ENCODE measurements at regions not wholly inside any gene's neighbourhood (a gene's known extent, or its start where the extent isn't known, plus 50 kb on each side); places are given as distances from the start of the nearest gene placed in this dataset.

DNA sequence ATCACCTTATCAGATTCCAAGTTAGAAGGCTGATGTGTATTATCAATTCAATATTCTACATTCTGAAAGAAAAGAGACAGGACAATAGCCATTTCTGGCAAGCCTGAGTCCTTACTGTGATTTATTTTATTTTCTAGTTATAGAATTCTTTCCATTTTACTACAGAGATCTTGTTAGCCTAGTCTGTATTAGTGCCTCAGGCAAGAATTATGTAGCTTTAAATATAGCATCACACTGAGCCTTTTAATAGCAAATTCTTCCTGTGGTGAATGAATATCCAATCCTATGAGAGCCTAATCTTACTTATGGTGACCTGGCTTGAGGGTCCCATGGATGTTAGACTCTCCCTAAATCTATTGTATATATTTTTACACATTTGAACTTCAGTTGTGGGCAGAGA, 732.8 kb upstream of the CITED2 start:
- DNase-seq = no peak

DNA sequence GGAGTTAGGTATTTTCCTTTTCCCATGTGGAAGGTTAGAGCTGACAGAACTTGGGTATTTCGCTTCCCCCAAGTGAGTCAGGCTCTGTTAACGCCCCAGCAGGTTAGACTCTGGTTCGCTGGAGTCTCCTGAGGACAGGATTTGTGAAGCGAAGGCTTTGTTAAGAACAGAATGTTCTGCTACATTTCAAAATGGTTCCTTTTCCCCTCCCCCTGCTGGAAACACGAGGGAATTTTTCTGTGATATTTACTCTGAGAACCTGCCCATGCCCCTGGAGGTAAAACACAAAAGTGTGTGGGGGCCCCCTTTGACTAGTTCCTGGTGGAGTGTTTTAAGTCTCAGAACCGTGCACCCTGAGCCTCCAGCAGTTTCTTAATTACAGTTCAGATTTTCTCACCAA, 731.4 kb upstream of the CITED2 start:
- no peak for DNase-seq

DNA sequence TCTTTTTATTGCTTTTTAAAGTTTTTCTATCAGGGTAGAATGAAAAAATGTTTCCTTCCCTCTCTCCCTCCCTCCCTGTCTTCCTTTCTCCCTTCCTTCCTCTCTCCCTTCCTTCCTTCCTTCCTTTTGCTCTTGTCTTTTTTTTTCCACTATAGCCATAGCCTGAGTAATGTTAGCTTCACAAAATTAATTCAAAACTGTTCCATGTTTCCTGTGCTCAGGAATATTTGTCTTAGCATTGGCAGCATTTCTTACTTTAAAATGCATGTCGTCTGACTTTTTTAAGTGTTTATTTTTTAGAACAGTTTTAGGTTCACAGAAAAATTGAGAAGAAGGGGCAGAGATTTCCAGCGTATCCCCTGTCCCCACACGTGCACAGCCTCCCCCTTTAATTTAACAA, 730.8 kb upstream of the CITED2 start:
- no peak for DNase-seq

DNA sequence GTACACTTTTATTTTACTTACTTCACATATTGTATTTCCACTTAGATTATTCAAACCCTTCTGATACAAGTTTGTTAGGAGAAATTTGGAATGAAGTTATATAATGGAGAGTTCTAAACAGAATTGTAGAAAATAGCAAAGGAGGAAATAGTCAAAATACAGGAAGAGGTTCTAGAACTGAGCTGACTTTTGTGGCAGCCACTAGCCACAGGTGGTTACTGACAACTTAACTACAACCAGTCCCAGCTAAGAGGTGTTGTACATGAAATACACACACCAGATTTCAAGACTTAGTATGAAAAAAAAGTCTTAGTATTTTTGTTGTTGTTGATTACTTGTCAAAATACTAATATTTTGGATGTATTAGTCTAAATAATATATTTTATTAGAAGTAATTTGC, 727.4 kb upstream of the CITED2 start:
- DNase-seq = no peak

DNA sequence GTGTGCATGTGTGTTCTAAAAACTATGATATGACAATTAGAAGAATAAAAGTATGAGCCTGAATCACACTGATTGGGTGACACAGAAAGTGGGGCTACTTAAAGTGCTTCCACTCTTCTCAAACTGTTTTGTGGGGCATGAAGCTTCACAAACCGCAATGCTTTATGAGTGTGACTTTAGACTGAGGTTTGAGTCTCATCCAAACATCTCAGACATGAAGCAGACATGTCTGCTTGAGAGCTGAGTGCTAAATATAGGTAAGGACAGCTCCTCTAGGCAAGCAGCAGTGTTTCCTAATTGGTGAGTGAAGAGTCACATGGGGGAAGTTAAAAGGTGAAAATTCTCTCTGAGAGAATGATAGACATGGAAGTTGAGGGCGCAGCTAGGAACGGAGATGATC, 726.9 kb upstream of the CITED2 start:
- DNase-seq = no peak

DNA sequence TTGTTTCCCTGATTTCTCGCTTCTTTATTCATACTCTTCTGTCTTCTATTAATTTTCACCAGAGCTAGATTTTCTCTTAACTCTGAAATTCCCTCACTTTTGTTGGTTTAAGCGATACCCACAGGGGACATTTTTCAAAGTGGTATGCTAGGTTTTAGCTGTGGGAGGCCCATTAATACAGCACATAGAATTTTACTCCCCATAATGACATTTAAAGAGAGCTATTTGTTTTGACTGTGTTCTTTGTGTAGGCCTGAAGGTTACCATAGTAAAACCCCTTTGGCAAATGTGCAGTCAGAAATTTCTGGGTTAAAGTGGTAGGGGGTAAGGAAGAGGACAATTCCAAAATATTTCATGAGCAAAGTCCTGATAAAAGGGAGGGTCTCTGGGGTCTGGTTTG, 721.1 kb upstream of the CITED2 start:
- DNase-seq = no peak

DNA sequence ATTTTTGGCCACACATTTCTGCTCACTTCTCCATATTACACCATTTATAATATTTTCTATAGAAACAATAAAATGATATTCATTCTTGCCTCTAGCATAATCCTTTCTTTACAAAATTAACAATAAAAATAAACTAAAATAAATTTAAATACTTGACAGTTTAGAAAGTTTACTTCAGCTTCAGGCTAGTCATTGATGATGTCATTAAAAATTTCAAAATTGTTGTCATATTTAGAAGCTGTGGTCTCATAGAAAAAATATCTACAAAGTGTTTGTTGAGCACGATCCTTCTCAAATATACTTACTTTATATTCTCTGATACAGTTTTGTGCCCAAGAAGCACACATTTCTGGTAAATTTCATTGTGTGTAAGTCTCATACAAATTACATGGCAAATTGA, 717.4 kb upstream of the CITED2 start:
- no peak for DNase-seq

DNA sequence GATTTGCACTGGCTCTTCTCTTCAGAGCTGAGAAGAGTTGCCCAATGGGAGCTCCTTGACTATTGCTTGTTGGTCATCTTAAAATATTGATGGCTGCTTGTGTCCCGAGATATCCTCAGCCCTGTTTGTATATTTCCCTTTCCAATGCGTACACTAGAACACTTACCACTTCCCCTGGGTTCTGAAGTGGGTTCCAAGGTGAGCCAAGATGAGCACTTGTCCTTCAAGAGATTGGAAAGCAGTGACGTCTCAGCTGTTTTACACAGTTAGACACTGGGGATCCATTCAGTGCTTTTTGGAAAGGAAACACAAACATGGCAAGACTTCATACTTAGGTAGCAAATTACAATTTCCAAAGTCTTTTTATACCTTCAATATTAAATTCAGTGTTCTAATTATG, 716.4 kb upstream of the CITED2 start:
- DNase-seq = no peak

DNA sequence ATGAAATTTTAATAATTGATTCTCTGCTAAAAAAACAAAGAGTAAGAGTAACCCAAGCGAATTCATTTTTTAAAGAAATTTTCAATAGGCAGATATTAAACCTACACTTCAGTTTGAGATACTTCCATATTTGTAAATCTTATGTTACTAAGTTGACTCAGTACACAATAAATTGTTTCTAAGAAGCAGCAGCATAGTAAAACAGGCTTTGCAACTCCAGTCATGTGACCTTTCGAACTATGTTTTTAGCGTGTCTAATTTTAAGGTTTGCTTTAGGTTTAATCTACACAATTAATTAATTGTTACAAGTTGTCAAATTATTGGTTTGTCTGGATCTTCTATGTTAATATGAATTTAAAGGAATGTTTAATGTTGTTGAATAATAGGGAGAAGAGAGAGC, 708.9 kb upstream of the CITED2 start:
- no peak for DNase-seq

DNA sequence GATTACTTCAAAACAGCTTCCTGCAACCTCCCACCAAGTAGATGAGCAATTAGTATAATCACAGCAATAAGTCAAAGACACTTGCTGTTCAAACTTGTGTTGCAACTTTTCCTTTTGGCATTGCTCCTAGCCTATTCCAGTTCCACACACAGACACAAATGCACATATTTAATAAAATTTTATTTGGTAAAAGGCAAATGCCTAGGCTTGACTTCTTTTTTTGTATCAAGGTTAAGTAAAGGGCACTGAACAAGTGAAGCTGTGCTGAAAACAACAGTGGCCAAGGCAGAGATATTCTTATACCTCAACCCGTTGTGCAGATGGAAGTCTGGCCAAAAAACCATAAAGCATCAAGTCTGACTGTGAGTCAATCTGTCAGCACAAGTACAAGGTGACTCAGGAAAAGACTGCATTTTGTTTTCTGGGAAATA, 708.4 kb upstream of the CITED2 start:
- no peak for DNase-seq

DNA sequence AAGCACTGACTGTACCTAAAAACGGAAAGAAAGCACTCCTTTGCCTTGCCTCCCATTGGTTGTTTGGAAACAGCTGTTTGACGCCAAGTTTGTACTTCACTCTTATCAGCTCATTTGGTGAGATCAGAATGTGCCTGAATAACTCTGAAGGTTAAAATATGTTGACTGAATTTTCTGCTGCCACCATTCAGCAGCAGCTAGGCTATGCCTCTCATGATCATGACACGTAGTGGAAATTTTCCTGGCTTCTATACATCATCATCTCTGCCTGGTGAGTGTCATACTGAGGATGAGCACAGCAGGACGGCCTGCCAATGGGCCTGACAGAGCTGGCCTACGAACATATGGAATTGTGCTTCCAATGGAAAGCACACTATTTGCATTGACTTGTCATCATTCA, 704.9 kb upstream of the CITED2 start:
- DNase-seq = no peak

DNA sequence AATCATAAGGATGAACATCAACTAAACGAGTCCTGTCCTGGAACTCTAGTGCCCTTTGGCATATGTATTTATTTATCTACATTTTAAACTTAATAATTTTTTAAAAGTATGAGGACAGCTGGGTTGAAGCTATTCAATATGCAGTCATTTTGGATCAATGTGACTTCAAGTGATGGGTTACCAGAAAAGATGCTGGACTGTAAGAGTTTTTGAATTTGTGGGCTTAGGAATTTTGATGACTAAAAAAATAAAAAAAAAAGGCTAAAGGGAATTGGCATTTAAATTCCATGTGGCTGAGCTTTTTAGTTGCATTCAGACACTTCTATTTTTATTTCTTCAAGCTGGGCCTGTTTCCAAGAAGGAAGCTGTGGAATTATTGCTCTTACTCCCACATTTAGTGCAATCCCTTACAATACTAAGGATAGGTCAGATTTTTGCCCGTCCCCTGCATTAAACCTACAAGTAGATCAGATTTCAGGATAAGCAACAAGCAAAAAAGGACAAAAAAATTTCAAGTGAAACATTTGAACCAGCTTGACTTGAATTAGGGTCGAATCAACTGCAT, 704.2 kb upstream of the CITED2 start:
- DNase-seq = no peak

DNA sequence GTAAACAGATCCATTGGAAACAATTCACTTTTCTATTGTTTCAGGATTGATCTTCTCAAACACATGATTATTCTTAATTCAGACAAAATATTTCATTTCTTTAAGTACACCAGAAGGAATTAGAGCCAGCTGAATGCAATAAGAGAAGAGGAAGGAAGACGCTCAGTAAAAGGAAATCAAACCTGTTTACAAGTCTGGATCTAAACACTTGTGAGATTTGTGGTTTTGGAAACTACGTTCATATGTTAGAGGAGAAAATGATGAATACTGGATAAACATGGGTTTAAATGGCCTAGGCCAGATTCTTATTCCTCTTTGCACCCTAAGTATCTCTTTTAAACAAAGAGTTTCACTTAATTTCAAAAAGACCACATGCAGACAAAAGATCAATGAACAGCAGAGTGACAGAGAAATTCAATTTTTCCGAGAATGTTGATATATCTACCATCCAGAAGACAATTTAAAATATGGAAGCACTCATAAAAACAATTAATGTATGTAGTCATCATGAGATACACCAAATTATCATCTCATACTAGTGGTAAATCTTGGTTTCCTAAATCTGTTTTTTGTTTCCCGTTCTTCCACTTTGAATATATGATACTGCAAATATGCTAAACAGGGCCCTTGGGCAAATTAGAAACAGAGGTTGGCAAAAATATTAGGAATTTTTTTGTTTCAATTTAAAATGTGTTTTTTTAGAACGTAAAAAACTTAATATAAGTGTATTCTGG, 703.5 kb upstream of the CITED2 start:
- no peak for DNase-seq

DNA sequence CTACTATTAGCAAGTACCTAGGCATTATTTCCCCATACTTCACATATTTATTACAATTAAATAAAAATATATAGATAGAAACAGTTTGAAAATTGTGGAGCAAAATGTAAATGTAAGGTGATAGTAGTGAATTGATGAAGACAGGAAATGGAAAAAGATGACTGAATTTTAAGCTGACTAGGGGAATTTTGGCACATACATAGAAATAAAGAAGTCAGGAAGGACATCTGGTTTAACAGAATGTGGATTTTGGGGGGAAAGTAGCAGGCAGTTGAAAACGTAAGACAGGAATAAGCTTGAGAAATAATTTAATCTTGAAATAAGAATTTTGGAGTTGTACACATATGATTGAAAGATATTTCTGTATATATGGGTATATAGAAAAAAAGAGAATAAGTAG, 701.7 kb upstream of the CITED2 start:
- DNase-seq = no peak

DNA sequence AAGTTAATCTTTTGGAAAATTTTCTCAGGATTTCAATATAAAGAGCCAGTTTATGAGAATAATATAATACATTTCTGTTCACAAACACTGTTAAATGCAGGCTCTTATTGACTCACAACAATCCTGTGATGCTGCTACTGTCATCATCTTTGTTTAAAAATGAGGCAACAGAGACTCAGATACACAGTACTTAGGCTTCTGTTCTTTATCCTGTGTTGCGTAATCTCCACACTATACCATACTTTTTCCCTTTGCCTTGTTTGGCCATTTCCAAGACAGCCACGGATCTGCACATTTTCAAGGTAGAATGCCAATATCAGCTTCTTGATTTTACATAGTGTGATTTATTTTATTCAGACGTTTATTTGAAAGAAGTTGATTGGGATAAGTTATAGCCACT, 699.0 kb upstream of the CITED2 start:
- DNase-seq = no peak

DNA sequence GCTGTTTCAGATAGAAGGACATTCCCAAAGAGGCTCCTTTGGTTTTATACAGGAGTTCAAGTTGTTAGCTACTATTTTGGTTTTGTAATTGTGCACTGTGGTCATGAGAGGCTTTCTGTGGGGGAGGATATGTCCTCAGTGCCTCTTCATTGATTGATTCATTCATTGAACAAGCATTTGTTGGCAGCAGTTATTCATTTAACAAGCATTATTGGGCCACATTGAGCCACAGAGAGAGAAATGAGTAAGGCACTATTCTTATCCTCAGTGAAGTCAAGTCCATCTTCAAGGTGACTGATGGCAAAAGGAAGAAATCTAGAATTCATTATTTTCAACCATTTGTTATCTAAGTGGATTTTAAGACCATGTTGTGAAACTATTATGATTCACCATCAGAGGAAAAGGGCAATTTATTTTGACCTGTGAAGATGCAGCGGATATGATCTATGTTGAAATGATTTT, 697.2 kb upstream of the CITED2 start:
- no peak for DNase-seq

DNA sequence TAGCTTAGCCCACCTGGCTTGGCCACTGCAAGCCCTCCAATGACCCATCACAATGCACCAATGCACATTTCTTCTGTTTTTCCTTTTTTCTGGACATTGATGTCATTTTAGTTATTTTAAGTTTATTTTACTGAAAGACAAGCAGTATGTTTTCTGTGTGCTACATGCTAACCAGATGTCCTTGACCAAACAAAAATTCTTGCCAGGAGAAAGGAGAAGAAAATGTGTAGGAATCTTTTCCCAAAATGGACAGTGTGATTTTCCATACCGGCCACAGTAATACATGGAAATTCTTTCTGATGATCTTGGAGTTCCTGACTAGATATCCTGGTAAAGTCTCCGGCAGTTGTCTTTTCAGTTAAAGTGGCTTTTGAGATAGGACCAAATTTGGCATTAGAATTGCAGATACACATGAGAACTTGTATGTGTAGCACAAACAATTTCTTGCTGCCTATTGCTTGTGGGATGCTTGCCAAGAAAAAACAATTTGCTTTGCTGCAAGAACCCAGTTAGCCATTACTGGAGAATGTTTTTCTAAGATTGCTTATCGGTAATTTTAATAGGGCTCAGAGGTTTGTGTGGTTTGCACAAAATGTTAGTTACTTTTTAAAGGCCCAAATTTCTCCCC, 696.5 kb upstream of the CITED2 start:
- peak; percentile 68 for DNase-seq

DNA sequence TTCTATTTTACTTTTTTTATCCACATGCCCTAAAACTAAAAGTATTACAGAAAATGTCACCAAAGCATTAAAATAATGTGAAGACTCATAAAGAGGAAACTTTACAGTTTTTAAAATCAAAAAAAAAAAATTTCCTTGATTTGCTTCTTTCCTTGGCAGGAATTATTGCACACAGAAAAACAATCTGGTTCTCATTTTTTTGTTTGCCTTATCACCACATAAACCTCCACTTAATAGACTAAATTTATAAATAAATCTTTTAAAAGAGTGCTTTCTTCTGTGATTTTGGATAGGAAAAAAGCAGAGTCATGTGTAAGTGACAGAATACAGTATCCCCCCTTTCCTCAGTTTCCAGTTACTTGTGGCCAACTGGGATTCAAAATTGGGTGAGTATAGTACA, 695.1 kb upstream of the CITED2 start:
- no peak for DNase-seq

DNA sequence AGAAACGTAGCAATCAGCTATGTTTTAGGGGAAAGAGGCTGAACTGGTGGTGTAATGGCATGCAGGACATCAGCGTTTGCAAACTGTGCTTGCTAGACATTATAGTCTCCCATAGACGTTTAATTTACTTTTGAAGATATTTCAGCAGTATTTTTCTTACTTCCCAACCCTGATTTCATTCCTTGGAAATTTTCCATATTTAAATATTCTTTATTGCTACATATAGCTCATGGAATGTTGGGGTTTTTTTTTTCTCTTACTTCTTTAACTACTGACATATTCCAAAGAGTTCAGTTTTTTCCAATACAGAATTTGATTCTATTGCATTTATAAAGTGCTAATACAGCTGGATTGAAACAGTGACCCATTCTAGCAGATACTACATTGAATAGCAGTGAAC, 694.4 kb upstream of the CITED2 start:
- no peak for DNase-seq

DNA sequence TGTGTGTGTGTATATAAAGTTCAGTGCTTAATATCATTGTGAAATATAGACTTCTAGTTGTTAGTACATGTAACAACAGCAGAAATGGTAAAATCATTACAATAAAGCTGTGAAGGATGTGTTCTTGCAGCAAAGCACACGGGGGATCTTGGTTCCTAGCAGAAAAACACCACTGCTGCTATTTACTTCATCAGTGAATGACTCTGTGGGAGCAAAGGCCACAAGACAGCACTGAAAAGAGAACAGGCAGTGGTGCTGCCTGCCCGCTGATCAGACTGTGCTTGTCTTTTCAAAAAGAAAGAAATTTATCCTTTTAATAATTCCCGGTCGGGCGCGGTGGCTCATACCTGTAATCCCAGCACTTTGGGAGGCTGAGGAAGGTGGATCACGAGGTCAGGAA, 689.9 kb upstream of the CITED2 start:
- DNase-seq = no peak

DNA sequence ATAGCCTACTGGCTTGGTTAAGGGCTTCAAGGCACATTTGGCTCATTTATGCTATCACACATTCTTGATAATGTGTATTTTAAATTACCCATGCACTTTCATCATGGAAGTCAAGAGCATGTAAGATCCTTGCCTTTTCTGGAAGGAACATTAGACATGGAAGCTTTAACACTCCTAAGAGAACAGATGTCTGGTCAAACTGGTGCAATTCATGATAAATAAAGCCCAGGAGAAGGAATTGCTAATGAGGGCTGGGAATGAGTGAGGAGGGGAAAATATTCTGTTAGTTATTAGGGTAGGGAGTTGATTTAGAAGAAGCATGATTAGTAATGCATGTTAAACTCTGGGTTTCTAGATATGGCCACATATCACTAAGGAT, 688.6 kb upstream of the CITED2 start:
- no peak for DNase-seq

DNA sequence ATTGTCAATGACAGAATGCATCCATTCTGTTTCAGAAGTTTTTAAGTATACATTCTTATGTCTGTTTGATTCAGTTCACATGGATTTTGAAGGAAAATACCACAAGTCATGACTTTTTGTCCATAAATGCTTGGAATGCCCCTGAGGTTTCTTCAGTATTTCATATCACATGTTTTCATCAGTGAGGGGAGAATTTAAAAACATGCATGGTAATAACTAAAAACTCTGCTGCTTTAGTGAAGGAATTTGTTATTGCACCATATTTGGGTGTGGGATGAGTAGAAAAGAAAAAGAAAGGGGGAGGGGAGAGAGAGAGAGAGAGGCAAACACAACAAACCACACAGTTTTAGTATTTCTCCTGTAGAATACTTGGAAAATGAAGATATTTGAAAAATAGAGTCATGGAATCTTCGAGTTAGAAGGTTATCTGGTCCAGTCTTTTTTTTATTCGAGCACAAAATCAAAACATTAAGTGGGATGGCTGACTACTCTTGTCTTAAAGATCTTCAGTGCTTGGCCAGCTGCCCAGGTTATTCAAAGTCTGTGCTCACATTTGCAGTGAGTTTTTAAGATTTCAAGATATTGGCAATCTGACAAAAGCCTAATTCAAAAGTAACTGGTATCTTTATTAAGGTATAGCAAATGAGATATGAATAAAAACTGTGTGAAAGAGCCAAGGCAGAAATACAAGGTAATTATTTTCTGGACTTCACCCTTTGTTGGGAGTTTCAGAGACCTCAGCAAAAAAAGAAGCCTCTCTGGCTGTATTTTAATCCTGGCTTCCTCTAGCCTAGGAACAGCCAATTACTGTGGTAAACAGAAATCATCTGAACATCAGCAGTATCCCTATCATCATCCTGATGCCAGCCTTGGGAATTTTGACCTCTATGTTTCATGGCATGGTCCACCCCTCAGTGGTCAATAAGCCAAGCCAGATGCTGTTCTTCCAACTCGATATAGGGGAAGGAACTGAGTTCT, 687.9 kb upstream of the CITED2 start:
- peak; percentile 15 for DNase-seq

Data from NCI-H1105 treated with DMSO at 0.1 percent for 48 hours (cell line).